ENCODE measurements at regions not wholly inside any gene's neighbourhood (a gene's known extent, or its start where the extent isn't known, plus 50 kb on each side); places are given as distances from the start of the nearest gene placed in this dataset.

DNA sequence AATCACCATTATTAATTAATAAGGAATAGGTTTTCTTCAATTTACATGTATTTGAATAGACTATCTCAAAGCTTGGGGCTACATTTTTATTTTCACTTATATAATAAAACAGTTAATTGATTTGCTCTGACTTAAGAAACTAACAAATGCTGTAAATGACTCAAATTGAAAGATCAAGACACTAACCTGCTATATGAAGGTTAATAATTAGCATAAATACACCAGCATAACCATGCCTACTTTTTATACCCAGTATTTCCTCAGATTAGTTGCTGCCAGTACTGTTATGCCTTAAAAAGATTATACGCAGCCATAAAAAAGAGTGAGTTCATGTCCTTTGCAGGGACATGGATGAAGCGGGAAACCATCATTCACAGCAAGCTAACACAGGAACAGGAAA, 1545.1 kb downstream of the AMY1C start:
- H3K23ac ChIP-seq (ENCODE audit: insufficient read length, low read depth, low read length) = no peak overlapping the region
- H2BK15ac ChIP-seq (ENCODE audit: low read depth, low read length) = no peak overlapping the region
- H2BK12ac ChIP-seq (ENCODE audit: insufficient read length, low read depth, low read length) = no peak overlapping the region
- Mint-ChIP-seq H3K9me3 (peaks cover 0 to 5% of the 10 kb centered on the region in 2 experiments; a peak in 2 of 5 replicates), H3K4me3 (no peak overlapping the region), H3K4me1 (no peaks in the 10 kb centered on the region), H3K27me3 (ENCODE audit: low read depth) (no peaks in the 10 kb centered on the region), H3K27ac (no peak overlapping the region), H3K36me3 (ENCODE audit: insufficient read depth in 1 of 3, low read depth in 3 of 3) (no peaks in the 10 kb centered on the region; a peak in 1 of 7 replicates)
- no peak for DNase-seq
- no peak overlapping the region for H3K4ac ChIP-seq (ENCODE audit: low read depth, low read length)
- H3K79me2 ChIP-seq (ENCODE audit: insufficient read depth, low read length) = no peaks in the 10 kb centered on the region
- no peak overlapping the region for H2BK20ac ChIP-seq (ENCODE audit: low read depth, low read length, poor library complexity, severe bottlenecking)
- no peaks in the 10 kb centered on the region for H3K9me3 ChIP-seq (ENCODE audit: control insufficient read depth, low read depth, low read length)
- H3K4me1 ChIP-seq (ENCODE audit: insufficient read depth, low read length) = no peaks in the 10 kb centered on the region
- H3K56ac ChIP-seq (ENCODE audit: insufficient read length, low read depth, low read length) = no peak overlapping the region
- no peak overlapping the region for H2AK5ac ChIP-seq (ENCODE audit: insufficient read length, low read length)
- H3K27ac ChIP-seq (ENCODE audit: insufficient read length, low read depth, low read length) = no peak overlapping the region
- no peak overlapping the region for H2BK120ac ChIP-seq (ENCODE audit: low read depth, low read length, poor library complexity, severe bottlenecking)
- H3K4me2 ChIP-seq (ENCODE audit: insufficient read depth, insufficient read length, low read length) = no peak overlapping the region
- H3K18ac ChIP-seq (ENCODE audit: insufficient read length, low read depth, low read length) = no peak overlapping the region
- no peak overlapping the region for H4K91ac ChIP-seq (ENCODE audit: insufficient read length, low read depth, low read length)
- TF ChIP-seq, protein P1, sequence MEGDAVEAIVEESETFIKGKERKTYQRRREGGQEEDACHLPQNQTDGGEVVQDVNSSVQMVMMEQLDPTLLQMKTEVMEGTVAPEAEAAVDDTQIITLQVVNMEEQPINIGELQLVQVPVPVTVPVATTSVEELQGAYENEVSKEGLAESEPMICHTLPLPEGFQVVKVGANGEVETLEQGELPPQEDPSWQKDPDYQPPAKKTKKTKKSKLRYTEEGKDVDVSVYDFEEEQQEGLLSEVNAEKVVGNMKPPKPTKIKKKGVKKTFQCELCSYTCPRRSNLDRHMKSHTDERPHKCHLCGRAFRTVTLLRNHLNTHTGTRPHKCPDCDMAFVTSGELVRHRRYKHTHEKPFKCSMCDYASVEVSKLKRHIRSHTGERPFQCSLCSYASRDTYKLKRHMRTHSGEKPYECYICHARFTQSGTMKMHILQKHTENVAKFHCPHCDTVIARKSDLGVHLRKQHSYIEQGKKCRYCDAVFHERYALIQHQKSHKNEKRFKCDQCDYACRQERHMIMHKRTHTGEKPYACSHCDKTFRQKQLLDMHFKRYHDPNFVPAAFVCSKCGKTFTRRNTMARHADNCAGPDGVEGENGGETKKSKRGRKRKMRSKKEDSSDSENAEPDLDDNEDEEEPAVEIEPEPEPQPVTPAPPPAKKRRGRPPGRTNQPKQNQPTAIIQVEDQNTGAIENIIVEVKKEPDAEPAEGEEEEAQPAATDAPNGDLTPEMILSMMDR (conservative IDR thresholded peaks at IDR 0.05) = no peak
- no peaks in the 10 kb centered on the region for H3K27me3 ChIP-seq (ENCODE audit: insufficient read depth, low read length)
- no peak overlapping the region for H4K8ac ChIP-seq (replicated peaks; ENCODE audit: insufficient read length, low read depth, low read length)
- no peak overlapping the region for H2BK5ac ChIP-seq (ENCODE audit: insufficient read length, low read length)
- H4K5ac ChIP-seq (ENCODE audit: insufficient read length, low read depth, low read length) = no peak overlapping the region
- no CpG with 5 or more reads among the region's 2 CpGs for WGBS (ENCODE audit: extremely low coverage, insufficient read length, low lambda C conversion rate)
- no peak overlapping the region for H3K9ac ChIP-seq (ENCODE audit: extremely low read depth, insufficient read length, low read length)
- H4K20me1 ChIP-seq (ENCODE audit: control insufficient read depth, insufficient read depth, insufficient read length) = no peaks in the 10 kb centered on the region
- H3T11ph ChIP-seq (ENCODE audit: low read length) = no peak overlapping the region
- no peaks in the 10 kb centered on the region for H3K23me2 ChIP-seq (ENCODE audit: insufficient read length, low read depth, low read length, poor library complexity, severe bottlenecking)
- H3K79me1 ChIP-seq (ENCODE audit: insufficient read depth, low read depth, low read length, poor library complexity, severe bottlenecking) = no peaks in the 10 kb centered on the region
- H3K14ac ChIP-seq (ENCODE audit: insufficient read depth, low read length) = no peak overlapping the region
- H2AFZ ChIP-seq (ENCODE audit: low read length) = no peak overlapping the region

Data from H9 (cell line).